Fibroblast of the conjunctiva (primary cell): ENCODE measurements at regions not wholly inside any gene's neighbourhood (a gene's known extent, or its start where the extent isn't known, plus 50 kb on each side); places are given as distances from the start of the nearest gene placed in this dataset.
A peak's percentile ranks its signal among the peaks of the same experiment; 100 is the strongest.

ENCODE experiments used
- DNase-seq: peaks from one replicate; pipeline ENCODE4 v3.0.0-alpha.2; 2010; ENCODE audit warnings: low read depth

DNA sequence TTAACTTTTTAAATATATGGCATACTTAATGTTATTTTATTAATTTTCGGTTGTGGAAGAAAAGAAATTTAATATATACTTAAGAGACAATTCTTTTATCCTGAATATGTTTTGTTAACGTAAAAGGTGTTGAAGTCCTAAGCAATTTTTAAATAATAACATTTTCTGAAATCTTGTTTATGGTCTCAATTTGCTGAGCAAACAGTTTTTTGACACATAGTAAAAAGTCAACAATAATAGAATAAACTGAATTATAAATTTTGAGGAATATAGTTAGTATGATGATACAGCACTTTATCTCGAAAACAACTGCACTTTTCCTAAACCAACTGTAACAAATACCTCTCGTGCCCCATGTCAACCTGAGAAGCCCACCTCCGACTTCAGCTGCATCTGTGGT, 229.8 kb upstream of the TARS1 start:
- DNase-seq, result no peak

DNA sequence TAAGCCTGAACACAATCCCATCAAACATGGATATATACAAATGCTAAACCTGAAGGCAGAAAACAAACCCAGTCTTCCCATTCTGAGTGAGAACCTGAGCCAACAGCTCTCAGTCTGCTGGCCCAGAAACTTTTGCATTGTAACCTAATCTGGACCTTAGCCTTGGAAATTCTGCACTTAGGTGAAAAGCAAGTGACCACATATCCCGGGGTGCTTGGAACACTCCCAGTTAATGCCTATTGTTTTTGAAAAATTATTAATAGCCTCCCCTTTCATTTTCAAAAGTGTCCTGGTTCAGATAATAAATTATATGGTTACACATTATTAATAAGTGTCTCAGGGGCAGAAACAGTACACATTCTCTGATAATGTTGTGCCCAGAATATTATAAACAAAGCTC, 228.3 kb upstream of the TARS1 start:
- DNase-seq, result no peak

DNA sequence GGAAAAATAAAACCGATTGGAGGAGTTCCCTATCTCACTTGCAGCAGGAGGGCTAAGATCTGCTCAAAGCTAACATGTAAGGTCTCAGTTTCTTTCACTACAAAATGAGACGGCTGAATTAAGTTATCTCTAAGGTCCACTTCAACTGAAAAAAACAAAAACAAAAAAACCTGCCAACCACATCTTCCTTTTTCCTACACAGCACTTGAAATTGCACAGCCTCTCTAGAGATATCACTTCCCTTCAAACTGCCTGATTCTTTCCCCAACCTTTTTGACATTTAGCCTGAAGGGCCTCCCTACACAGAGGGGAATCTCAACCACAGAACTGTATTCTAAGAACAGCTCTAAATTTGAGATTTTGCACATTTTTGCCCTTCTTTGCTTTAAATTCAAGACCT, 227.9 kb upstream of the TARS1 start:
- no peak for DNase-seq

DNA sequence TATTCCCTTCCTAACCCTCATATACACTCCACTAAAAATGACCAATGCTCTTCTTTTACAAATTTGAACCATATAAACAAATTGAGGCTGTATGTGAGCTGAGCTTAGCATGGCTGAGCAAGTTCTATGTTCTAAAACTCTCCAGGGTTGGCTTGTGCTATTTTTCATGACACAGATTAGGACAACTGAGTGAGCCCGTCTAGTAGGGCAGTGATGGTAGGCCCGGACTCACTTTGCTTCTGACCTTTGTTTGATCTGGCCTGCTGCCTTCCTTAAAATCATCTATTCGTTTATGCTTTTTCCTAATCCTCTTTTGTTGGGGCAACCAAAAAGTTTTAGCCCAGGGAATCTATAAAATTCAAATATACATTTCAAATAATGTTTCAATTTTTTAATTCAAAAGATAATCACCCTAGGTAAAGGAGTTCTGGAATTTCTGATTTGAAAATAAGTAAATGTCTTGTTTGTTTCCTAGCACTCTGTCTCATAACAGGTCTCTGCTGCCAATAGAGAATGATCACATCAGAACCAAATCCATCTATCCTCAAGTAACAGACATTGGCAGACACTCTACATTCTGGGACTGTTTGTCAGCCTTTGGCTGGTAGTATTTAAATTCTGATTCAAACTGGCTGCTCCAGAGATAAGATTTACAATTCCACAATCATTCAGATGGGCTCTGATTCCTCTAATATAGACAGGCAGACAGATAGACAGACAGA, 217.0 kb upstream of the TARS1 start:
- peak; percentile 45 for DNase-seq

DNA sequence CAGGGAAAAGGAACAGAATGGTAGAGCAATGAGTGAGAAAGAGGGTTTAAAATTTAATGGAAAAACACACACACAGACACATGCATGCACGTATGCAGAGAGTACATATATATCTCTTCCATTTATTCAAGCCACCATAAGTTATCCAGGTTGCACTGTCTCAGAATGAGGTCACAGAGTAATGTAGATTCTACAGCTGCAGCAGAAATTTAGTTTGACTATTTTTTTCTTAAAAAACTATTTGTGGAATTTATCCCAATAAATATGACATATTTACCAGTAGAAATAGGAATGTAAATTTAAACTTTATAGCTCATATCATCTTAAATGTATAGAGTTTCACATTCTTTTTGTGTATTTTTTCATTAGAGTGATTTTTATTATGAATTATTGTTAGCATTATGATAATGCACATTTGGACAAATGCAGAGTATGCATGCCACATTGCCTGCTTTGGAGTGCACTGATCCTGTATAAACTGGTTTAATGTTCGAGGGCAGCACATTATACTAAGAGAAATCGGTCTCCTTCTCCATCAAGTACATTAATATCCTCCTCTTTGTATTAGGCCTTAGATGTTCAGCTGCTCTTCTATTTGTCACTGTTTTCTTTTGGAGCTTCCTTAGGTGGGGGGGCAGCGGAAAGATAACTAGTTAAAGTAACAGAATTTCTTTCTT, 216.3 kb upstream of the TARS1 start:
- DNase-seq, result no peak

DNA sequence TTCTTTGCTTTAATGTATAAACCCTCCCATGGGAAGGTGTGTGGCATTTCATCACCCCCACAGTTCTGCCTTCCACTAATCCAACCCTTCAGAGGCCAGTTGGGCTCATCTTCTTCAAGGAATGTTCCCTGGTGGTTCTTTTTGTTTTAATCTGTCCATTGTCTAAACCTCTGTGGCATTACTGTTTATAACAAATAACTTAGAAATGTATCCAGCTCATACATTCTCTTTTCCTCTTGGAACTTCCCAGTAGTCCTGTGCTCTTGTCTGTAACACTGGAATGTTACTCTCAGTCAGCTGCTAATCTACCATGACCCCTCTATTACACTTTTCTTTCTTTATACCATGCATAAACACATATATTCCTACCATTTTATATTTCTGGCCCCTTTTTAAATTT, 213.5 kb upstream of the TARS1 start:
- no peak for DNase-seq

DNA sequence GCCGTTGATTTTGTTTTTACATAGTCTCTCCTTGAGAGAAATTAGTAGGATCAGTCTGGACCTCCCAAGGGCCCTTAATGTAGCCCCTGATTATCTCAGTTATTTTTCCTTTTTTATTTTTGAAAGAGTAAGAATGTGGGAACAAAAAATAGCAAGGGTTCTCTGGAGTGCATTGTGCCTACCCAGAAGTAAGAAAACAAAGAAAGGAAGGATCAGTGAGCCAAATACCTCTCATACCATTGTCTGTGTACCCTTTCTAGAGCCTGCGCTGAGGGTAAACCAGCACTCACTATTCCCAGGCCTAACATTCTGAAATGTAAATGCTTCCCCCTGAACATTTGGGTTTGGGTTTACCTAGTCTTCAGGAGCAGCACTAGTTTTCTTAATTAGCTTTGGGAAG, 213.0 kb upstream of the TARS1 start:
- no peak for DNase-seq

DNA sequence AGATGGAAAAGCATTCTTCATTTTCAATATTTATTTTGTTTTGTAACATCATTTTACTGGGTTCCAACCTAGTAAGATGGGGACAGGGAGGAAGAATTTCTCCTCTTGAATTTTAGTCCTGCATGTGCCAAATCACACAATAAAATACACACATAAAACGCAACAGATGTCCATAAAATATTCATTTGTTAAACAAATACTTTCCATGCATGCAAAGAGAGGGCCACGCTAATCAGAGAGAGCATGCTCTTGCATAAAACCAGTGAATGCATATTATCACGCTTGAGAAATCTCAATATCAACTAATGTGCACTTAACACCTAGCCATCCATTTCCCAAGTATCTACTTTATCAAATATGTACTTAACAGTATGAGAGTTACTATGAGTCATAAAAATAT, 212.6 kb upstream of the TARS1 start:
- no peak for DNase-seq

DNA sequence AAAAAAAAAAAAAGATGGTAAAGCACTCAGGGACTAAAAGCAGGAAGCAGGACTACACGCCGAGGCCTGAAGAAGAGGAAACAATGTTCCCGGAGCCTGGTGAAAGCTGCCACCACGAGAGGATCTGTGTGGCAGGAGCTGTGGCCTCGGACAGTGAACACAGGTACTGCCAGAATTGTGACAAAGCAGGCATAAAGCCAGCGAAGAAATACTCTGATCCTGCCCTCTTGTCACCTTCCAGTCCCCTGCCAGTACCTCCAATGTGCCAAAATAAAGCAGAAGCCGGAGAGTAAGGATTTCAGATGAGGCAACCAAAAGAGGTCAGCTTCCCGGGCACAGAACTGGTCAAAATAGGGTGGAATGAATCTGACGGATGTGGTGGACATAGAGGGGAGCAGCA, 211.5 kb upstream of the TARS1 start:
- DNase-seq, result no peak

DNA sequence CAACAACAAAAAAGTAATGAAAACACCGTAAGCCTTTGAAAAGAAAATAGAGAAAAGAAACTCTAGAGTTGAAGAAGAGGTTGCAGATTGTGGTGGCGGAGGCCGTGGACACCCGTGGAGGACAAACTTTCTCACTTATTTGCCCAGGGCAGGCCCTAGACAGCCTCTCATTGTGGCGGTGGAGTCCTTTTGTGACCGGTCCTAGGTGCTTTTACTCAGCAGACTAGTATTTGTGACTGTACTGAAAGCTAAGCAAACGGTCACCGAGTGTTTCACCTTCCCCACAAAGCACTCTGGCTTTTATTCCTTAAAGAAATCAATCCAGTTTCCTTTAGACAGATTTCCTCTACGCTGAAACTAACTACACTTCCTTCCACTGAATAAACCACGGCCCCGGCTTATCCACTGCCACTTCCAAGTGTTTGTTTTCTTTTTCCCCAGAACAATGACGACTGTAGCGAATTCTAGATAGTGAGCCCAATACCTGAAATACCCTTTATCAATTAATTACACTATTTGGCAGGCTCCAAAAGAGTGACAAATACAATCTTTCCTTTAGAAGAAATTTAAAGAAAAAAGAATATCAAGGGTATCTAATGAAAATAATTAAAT, 210.2 kb upstream of the TARS1 start:
- no peak for DNase-seq

DNA sequence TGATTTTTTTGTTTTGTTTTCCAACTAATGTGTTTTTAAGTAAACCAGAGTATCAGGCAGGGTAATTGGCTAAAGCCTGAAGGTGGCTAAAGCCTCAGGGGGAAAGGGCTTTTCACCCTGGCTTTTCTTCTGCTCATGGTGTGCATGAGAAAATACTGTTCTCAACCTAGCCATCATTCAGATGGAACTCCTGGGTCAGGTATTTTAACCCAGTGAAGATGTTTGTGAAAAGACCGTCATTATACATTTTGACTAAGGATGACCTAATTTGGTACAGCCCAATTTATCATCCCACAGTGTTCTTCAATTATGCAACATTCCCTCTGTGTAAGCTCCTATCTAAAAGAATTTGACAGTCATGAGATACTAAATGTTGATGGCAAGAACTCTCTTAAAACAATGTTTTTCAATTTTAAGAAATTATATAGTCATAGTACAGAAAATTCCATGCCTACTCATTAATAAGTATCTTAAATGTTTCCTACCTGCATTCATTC, 209.5 kb upstream of the TARS1 start:
- no peak for DNase-seq

DNA sequence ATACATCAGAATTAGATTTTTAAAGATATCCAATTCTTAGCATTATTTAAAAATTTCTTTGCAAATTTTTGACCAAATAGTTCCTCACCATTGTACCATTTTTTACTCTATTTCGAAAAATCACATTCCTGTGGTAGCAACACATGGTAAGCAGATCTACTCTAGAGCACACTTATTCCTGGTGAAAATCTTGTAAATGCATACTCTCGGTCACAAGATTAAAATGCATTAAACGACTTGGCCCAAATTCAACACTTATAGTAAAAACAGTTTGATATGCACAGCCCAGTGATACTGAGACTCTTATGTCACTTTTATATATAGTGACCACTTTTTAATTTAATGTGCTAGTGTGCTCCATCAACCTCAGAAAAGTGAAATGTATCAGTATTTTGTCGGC, 208.8 kb upstream of the TARS1 start:
- DNase-seq, result peak; percentile 9

DNA sequence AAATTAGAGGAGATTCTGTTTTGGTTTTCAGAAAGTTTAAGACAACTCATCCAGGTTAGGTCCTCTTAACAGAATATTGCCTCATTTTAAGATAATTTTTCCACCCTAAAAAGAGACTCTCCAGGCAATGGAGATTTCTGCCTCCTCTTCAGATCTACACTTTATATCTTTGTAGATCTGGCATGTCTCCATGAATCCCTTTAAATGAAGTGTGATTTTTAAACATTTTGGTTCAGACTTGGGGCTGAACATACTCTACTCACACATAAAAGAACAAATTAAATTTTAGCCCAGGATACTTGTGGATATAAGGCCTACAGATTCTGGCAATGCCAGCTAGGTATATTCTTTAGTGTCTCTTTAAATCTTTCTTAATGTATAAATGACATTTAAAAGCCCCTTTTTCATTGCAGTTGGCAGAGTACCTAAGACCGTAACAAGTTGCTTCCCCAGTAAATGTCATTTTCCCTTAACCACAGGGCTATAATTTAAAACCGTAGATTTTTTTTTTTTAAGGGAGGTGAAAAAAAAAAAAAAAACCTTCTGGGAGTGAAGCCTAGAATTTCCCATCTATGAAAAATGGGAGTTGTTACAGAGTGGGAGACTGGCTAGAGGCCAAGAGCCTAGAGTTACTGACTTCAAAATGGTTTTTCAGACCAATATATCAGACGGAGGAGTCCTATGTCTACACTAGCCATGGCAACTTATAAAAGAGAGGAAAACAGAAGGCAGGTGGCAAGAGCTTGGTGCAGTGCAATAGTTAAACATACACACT, 207.8 kb upstream of the TARS1 start:
- DNase-seq, result no peak

DNA sequence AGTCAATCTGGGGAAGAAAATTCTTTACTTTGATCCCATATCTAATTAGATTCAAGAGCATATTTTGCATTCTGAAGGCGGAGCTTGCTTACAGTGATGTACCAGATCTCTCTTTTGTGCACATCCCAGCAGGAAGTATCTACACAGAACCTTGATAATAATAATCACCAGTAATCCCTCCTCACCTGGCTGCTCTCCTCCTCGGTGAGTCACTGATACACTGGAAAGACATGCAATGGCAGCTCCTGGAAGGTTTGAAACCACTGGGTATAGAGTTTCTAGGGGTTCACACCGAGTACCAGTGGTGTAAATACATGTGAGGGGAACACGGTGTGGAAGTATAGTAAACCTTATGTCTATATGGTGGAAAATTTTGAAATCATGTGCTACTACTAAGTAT, 205.5 kb upstream of the TARS1 start:
- no peak for DNase-seq

DNA sequence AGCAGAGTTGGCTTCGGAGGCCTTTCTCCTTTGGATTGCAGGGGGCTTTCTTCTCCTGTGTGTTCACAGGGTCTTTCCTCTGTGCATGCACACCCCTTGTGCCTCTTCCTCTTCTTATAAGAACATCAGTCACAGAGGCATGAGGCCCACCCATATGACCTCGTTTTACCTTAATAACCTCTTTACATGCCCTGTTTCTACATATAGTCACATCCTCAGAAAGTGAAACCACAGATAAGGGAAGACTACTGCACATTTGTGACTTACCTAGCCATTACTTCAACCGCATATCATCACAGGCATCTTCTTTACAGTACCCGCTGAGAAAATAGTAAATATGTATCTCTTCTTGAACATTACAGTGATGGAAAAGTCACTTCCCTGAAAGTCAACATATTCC, 204.9 kb upstream of the TARS1 start:
- no peak for DNase-seq

DNA sequence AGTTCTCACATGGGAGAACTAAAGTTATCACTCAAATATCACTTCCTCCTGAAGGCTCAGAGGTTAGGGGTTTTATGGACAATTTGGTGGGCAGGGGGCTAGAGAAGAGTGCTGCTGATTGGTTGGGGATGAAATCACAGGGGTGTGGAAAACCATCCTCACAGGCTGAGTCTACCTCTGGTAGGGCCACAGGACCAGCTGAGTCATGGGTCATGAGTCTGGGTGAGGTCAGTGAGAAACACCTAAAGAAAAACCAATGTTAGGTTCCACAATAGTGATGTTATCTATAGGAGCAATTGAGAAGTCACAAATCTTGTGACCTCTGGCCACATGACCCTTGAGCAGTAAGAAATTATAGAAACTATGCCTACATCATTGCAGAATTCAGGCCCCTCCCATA, 203.3 kb upstream of the TARS1 start:
- DNase-seq, result no peak

DNA sequence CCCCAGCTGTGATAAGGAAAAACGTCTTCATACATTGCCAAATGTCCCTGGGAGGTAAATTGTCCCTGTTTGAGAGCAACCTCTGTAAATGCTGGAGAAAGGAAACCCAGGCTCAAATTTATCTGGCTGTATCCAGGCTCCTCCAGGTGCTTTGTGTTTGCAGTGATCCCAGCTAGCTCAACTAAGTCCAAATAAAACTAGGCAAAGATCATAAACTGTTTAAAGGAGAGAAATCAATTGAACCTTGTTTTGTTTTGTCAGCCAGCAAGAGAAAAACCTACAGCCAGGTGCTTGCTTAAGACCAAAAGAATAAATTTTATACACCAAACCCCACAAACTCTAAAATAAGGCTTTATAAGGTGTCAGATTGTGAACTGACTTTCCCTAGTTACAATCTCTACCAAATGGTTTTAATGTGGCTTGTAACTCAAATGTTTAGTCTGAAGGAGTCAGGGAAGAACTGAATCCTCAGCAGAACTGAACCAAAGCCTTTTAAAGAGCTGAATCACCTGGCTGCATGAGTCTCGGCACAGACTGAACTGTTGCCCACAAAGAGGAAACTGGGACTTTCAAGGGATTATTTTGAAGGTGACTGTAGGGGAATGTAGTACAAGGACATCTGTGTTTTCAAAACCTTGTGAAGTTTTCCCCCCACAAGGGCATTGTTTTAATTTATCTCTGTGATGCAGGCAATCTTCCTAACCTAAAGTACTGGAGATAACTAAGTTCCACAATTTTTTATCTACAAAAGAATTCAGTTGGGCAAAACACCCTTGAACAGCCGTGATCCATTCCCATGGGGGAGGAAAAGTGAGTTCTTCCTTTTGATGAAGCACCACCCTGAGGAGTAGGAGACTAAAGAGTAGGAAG, 201.7 kb upstream of the TARS1 start:
- no peak for DNase-seq

DNA sequence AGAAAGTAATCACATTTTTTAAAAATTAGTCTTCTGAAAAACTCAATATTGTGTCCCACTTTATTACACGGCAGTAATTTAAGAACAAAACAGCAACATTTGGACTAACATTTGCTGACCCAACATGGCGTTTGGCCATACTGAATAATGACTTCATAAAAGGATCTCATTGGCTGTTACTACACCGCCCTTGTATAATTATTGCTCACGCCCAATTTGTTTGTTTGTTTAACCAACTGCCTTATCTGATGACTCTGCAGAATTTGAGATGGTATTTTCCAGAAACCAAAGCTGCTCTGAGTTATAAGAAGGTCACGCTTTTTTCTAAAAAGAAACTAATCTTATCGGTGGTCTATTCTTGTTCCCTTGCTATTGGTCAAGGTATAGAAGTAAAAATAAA, 200.2 kb upstream of the TARS1 start:
- DNase-seq, result no peak

DNA sequence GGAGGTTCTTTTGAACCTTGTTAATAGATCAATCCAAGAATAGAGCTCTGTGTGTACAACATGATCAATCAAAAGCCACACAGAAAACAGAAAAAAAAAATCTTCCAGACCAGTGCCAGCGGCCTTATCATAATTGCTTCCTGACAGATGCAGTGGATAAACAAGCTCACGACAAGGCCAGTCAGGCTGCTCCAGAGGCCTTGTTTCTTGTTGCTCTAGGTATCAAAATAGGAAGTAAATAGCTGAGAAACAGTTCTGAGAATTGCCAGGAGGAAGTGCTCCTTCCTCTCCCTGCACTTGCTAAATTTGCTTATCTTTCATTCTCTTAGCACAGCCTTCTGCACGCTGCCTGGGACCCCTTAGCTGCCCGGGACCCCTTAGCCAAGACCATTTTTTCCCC, 199.0 kb upstream of the TARS1 start:
- no peak for DNase-seq

DNA sequence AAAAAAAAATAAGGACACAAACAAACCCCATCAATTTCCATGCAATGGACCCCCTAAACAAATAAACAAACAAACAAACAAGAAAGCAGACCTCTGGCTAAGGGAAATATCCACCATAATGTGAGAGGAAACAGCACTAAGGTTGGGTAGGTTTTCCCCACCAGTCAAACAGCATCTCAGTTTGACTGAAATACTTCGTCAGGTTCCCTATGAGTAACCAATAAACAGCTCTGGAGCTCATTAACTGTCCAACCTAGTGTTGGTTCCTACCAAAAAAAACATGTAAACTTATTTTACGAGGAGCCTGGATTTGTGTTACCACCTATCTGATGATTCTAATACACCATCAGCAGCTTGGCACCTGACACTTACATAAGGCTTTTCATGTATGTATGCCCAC, 198.5 kb upstream of the TARS1 start:
- DNase-seq, result no peak

DNA sequence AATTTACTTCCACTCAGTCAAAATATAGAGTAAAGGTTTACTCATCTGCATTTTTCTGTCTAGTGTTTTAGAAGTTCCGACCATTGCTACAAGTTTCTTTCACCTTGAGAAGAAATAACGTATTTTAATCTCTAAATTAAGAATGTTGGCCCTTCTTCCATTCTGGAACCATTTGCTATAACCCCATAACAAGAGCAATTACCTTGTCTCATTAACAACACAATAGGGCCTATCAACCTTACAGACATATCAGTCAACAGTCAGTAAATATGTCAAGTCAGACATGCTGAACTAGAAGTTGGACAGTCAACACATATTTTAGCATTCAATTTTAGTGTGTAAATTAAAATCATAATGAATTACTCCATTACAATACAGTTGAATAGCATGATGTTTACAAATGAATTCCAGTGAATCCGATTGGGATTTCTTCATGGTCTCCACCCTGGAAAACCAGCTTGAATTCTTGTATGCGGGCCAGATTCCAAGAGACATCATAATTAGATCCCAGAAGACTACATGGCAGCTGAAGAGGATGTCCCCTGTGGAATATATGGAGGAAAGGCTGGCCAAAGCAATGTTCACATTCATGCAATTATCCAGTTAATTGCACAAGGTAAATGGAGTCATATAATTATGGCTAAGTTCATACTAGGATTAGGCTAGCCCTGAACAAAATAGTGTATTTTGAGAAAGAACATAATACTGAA, 196.2 kb upstream of the TARS1 start:
- DNase-seq, result no peak
